GM12873 (cell line): ENCODE measurements at regions not wholly inside any gene's neighbourhood (a gene's known extent, or its start where the extent isn't known, plus 50 kb on each side); places are given as distances from the start of the nearest gene placed in this dataset.

Source experiments
- TF ChIP-seq, protein P1 (sequence below): IDR thresholded peaks from 2 replicates; pipeline ENCODE4 v1.5.1; 2012; ENCODE audit warnings: low read depth, mild to moderate bottlenecking, moderate library complexity, low read length, control low read depth; ENCODE audit not compliant: insufficient read depth; ENCODE audit errors: missing control alignments

DNA sequence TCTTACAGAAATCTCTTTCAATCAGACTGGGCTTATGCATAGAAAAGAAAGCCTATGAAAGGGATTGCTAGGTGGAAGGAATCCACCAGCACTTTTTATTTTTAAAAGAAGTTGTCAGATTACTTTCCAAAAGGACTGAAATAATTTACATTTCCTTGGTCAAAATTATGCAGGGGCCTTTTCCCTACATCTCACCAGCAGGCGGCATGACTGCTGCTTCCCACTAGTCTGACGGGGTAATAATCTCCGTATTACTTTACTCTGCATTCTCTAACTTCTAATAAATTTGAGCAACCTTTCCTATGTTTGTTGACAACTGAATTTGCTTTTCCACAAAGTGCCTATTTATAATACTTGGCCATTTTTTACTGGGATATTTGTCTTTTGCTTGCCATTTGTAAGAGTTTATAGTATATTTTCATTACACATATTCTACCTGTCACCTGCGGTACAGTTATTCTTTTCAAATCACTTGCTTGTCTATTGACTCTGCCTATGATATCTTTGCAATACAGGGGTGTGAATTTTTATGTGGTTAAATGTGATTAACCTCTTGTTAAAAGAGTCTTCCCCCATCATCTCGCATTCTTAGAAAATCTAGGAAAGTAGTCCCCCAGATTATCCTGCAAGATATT, 51.9 kb upstream of the USP47 start:
- TF ChIP-seq, protein P1, sequence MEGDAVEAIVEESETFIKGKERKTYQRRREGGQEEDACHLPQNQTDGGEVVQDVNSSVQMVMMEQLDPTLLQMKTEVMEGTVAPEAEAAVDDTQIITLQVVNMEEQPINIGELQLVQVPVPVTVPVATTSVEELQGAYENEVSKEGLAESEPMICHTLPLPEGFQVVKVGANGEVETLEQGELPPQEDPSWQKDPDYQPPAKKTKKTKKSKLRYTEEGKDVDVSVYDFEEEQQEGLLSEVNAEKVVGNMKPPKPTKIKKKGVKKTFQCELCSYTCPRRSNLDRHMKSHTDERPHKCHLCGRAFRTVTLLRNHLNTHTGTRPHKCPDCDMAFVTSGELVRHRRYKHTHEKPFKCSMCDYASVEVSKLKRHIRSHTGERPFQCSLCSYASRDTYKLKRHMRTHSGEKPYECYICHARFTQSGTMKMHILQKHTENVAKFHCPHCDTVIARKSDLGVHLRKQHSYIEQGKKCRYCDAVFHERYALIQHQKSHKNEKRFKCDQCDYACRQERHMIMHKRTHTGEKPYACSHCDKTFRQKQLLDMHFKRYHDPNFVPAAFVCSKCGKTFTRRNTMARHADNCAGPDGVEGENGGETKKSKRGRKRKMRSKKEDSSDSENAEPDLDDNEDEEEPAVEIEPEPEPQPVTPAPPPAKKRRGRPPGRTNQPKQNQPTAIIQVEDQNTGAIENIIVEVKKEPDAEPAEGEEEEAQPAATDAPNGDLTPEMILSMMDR = peak; percentile 60

DNA sequence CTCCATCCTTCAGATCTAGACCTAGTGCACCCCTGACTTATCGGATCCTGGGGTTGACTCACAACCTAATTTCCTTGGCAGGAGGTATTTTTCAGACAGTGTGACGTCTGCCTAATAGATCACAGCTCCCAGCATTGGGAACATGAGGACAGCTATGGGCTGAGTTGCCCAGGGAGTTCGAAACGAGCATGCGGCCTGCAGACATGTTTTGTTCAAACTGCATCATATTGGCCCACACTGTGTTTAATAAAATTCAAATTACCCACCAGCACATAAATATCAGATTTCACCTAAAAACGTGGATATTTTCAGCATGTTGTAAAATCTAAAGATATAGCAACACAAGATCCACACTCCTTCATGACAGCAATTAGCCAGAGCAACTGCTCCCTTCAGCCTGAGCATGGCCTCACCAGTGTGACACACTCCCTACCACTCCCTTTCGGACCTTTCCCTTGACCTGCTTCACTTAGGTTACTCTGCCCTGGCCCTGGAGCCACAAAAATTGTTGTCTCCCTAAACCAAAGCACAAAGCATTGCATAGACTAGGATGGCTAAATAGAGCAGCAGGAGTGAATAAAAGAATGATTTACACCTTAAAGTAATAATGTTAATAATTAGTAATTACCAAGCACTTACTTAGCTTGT, 53.6 kb upstream of the USP47 start:
- TF ChIP-seq, protein P1 = no peak

DNA sequence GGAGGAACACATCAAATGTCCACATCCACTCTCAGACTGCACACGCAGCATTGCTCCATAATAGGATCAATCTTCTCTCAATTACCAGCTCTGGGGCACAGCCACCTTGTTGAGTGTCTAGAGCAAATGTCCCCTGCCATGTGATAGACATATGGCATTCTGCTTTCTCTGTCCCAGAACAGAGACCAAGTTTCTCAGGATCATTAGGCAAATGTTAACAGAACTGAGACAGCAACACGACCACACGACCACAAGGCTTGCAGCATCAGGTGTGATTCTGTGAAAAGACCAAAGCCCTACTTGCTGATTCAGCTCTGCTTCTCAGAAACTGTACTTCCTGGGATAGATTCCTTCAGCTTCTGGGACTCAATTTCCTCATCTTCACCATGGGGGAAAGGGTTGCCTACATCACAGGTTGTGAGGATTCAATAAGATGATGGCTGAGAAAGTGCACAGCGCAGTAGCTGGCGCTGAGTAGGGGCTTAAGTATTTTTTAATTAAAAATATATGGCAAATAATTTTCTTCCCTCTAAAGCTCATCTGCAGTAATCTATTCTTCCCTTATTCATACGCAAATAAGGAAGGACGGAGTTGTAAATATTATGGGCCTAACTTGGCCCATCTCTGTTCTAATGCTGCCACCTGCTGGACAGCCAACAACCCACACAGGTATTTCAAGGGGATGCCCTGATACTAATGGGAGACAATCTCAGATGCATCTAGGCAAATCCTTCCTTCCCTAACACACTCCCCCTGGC, 54.3 kb upstream of the USP47 start:
- TF ChIP-seq, protein P1 = peak; percentile 83

DNA sequence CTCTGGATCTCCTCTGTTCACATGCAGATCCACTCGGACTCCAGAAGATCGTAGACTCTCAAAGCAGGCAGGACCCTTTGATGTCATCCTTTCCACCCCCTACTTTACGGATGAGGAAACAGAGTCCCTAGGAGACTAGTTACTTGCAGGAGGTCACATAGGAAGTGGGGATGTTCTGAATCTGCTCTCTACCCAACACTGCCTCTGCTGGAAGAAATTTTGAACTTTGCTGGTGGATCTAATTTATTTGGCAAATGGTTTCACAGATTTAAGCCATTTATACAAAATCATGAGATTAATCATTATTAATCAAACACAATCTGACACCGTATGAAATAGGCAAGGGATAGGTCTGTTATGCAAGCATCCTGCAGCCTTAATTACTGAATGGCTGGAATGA, 55.0 kb upstream of the USP47 start:
- TF ChIP-seq, protein P1 = peak; percentile 47

DNA sequence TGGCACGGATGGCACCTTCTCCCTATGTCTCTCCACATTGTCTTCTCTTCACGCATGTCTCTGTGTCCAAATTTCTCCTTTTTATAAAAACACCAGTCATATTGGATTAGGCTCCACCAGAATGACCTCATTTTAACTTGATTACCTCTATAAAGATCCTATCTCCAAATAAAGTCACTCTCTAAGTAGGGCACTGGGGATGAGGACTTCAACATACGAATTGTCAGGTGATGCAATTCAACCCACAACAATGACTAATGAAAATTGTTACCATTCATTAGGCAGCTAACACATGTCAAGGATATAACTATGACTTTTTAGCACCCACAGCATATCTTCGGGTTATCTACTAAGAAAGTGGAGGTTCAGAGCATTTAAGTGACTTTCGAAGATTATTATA, 55.5 kb upstream of the USP47 start:
- TF ChIP-seq, protein P1 = no peak

DNA sequence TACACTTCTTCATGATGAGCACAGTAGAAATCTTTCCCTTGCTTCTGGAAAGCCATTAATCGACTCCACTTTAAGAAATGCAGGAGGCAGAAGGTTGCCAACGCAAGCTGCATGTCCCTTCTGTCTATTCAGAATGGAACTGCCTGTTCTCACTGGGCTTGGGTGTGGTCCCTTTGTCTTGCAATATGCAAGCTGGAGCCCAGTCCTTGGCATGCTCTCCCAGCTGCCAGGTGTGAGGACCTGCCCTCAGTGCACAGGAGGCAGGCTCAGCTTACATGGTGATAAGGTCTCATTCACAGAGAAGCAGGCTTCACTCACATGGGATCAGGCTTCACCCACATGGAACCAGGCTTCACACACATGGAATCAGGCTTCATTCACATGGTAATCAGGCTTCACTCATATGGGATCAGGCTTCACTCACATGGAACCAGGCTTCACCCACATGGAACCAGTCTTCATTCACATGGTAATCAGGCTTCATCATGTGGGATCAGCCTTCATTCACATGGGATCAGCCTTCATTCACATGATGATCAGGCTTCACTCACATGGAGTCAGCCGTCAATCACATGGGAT, 59.2 kb upstream of the USP47 start:
- TF ChIP-seq, protein P1 = no peak

DNA sequence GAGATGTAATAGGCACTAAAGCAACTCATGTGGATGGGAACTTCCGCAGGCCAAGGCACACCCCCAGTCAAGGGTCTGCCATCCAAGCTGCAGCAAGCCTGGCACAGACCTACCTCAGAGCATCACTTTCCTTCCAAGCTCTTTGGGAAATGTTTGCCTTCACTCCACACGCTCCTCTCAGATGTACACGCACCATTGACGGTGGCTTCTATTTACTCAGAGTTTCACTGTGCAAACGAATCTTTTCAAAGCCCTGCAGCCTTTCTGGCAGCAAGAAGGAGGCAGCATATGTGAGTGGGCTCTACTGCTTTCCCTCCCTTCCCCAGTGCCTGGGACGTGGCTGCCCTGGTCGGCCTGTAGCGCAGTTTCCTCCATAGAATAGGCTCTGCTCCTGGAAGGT, 60.9 kb upstream of the USP47 start:
- TF ChIP-seq, protein P1 = no peak
